PC-3 (cell line): ENCODE measurements at regions not wholly inside any gene's neighbourhood (a gene's known extent, or its start where the extent isn't known, plus 50 kb on each side); places are given as distances from the start of the nearest gene placed in this dataset.

Experiments
- ATAC-seq: fragments of 200-7000 bp; cut with Tn5 transposase; 2 replicates; pipeline ENCODE4 v1.9.1; 2020; ENCODE audit warnings: mild to moderate bottlenecking, moderate library complexity
- BruUV-seq: library from RNA; stranded (reverse); fragments of 400-500 nt; replicated peaks from 2 replicates; lab custom pipeline; 2021; lab: Mats Ljungman, UMichigan
- CTCF ChIA-PET: fragments of 300-600 bp; sonication (Branson Sonifier 250); formaldehyde crosslinking; loops from one replicate; lab custom pipeline; 2022; ENCODE audit warnings: antibody characterized with exemption; lab: Charles Lee
- POLR2A ChIA-PET: fragments of 300-600 bp; sonication (Branson Sonifier 250); formaldehyde crosslinking; loops from one replicate; lab custom pipeline; 2022; ENCODE audit warnings: antibody characterized with exemption; ENCODE audit not compliant: unreplicated experiment; lab: Charles Lee
- DNase-seq: peaks from one replicate; pipeline ENCODE4 v3.0.0-alpha.2; 2015
- H2AFZ ChIP-seq: fragments of 300-600 bp; sonication (generic); 2 replicates; pipeline ENCODE4 v1.6.0; 2016; ENCODE audit warnings: antibody characterized with exemption, low read length
- H3F3A ChIP-seq: fragments of 300-600 bp; sonication (generic); one replicate; pipeline ENCODE4 v1.6.0; 2017; ENCODE audit warnings: antibody characterized with exemption, low read length, control low read depth, mild to moderate bottlenecking; ENCODE audit not compliant: unreplicated experiment
- H3K27ac ChIP-seq: fragments of 300-600 bp; sonication (generic); 2 replicates; pipeline ENCODE4 v1.5.1; 2016; ENCODE audit warnings: mild to moderate bottlenecking, low read length
- H3K27me3 ChIP-seq: fragments of 300-600 bp; sonication (generic); 2 replicates; pipeline ENCODE4 v1.6.1; 2016; ENCODE audit warnings: low read length, mixed read lengths
- H3K36me3 ChIP-seq: fragments of 300-600 bp; sonication (generic); 2 replicates; pipeline ENCODE4 v1.6.1; 2016; ENCODE audit warnings: low read depth, mixed run types, low read length, mixed read lengths
- H3K4me1 ChIP-seq: fragments of 300-600 bp; sonication (generic); 2 replicates; pipeline ENCODE4 v1.5.1; 2016; ENCODE audit warnings: low read length; ENCODE audit not compliant: insufficient read depth
- H3K4me2 ChIP-seq: fragments of 300-600 bp; sonication (generic); 2 replicates; pipeline ENCODE4 v1.6.0; 2016; ENCODE audit warnings: low read length
- H3K4me3 ChIP-seq: fragments of 300-600 bp; sonication (generic); 2 replicates; pipeline ENCODE4 v1.5.1; 2016; ENCODE audit warnings: mild to moderate bottlenecking, low read length, mixed read lengths
- H3K79me2 ChIP-seq: fragments of 300-600 bp; sonication (generic); 2 replicates; pipeline ENCODE4 v1.6.1; 2017; ENCODE audit warnings: low read length, mixed read lengths
- H3K9ac ChIP-seq: fragments of 300-600 bp; sonication (generic); 2 replicates; pipeline ENCODE4 v1.6.0; 2016; ENCODE audit warnings: mild to moderate bottlenecking, low read length
- H3K9me2 ChIP-seq: fragments of 300-600 bp; sonication (generic); replicated peaks from 2 replicates; pipeline ENCODE4 v1.6.1; 2016; ENCODE audit warnings: mixed run types, low read length, mixed read lengths
- H3K9me3 ChIP-seq: fragments of 300-600 bp; sonication (generic); 2 replicates; pipeline ENCODE4 v1.6.1; 2016; ENCODE audit warnings: low read length, mixed read lengths
- H4K20me1 ChIP-seq: fragments of 300-600 bp; sonication (generic); 2 replicates; pipeline ENCODE4 v1.6.1; 2016; ENCODE audit warnings: low read length, mixed read lengths
- EZH2 ChIP-seq: fragments of 300-600 bp; sonication (generic); IDR thresholded peaks from one replicate; pipeline ENCODE4 v1.6.1; 2017; ENCODE audit warnings: antibody characterized with exemption, mild to moderate bottlenecking, low read length; ENCODE audit not compliant: unreplicated experiment
- EZH2phosphoT487 ChIP-seq: fragments of 300-600 bp; sonication (generic); IDR thresholded peaks from 2 replicates; pipeline ENCODE4 v1.6.1; 2018; ENCODE audit warnings: mild to moderate bottlenecking, antibody characterized with exemption, low read length, borderline replicate concordance
- intact Hi-C: fragments of 100-400 bp; cut with micrococcal nuclease; formaldehyde crosslinking; loops from 2 replicates; pipeline ENCODE4 v1.9.0; 2023
- TF ChIP-seq, protein P1 (sequence below): fragments of 300-600 bp; sonication (generic); conservative IDR thresholded peaks from 2 replicates; pipeline ENCODE4 v1.5.1; 2017; ENCODE audit warnings: antibody characterized with exemption, low read depth, mild to moderate bottlenecking, low read length

DNA sequence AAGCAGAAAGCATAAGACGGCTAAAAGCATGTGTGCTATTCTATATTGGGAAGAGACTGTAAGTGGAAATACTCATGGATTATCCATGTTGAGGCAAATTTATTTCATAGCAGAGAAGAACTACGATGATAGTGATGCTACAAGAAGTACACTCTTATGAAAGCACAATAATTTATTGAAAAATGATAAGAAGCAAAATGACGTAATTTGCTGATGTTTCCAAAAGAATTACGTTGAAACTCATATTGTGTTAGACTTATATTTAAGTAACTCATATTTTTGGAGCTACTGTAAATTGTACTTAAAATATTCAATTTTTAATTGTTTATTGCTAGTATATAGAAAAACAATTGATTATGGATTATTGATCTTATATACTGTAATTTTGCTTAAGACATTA, 1622.5 kb downstream of the REEP3 start:
- TF ChIP-seq EZH2phosphoT487: no peak
- TF ChIP-seq, protein P1, sequence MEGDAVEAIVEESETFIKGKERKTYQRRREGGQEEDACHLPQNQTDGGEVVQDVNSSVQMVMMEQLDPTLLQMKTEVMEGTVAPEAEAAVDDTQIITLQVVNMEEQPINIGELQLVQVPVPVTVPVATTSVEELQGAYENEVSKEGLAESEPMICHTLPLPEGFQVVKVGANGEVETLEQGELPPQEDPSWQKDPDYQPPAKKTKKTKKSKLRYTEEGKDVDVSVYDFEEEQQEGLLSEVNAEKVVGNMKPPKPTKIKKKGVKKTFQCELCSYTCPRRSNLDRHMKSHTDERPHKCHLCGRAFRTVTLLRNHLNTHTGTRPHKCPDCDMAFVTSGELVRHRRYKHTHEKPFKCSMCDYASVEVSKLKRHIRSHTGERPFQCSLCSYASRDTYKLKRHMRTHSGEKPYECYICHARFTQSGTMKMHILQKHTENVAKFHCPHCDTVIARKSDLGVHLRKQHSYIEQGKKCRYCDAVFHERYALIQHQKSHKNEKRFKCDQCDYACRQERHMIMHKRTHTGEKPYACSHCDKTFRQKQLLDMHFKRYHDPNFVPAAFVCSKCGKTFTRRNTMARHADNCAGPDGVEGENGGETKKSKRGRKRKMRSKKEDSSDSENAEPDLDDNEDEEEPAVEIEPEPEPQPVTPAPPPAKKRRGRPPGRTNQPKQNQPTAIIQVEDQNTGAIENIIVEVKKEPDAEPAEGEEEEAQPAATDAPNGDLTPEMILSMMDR: no peak
- no peak for TF ChIP-seq EZH2
- Histone ChIP-seq H3K4me2 (peak overlapping the region; percentile 38), H2AFZ (peak overlapping the region; percentile 6; the same call in 1 of the 2 replicates), H3K36me3 (no peaks in the 10 kb centered on the region), H3K27me3 (no peaks in the 10 kb centered on the region), H3K4me3 (no peak overlapping the region), H3K27ac (peak overlapping the region; percentile 65), H3K9ac (peak overlapping the region; percentile 3; the same call in 1 of the 2 replicates), H3K79me2 (no peaks in the 10 kb centered on the region), H3K4me1 (peaks cover 29% of the 10 kb centered on the region), H3K9me2 (no peaks in the 10 kb centered on the region), H3K9me3 (no peaks in the 10 kb centered on the region), H3F3A (no peaks in the 10 kb centered on the region), H4K20me1 (no peaks in the 10 kb centered on the region)
- CTCF ChIA-PET: no interaction called here
- DNase-seq (no peak), ATAC-seq (no peak)
- POLR2A ChIA-PET: interaction anchor here (0.7 kb wide), 1 partner anchor 78 kb away, joined by 6 read pairs; no protein-coding TSS in a partner anchor
- intact Hi-C loops: loop anchor here (1.0 to 5.0 kb wide), 5 partner anchors 21 to 199 kb away; no protein-coding TSS in a partner anchor
- BruUV-seq: no TSS peak

DNA sequence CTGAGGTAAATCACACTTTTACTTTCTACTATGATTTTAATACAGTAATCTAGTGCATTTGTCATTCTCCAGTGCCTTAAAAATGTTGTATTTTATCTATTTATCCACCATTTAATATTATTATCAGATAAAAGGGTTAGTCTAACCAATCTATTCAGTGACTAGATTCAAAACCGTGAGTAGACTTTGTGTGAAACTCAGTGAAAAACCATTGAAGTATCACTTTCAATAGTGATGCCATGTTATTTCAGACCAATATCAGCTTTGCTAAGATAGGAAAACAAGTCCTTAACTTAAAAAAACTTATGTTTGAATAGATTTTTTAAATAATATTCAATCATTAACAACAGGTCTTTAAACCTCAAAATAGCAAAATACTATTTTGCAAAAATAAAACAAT, 1628.7 kb downstream of the REEP3 start:
- no peak for ATAC-seq
- Histone ChIP-seq H3K27ac (no peak overlapping the region), H3K27me3 (no peaks in the 10 kb centered on the region), H3K9me3 (no peaks in the 10 kb centered on the region), H3K9me2 (no peaks in the 10 kb centered on the region), H3K36me3 (no peaks in the 10 kb centered on the region), H3K4me1 (no peaks in the 10 kb centered on the region), H3K9ac (no peak overlapping the region), H2AFZ (no peak overlapping the region), H3K4me2 (no peak overlapping the region), H3K4me3 (no peak overlapping the region), H3K79me2 (no peaks in the 10 kb centered on the region), H3F3A (no peaks in the 10 kb centered on the region), H4K20me1 (no peaks in the 10 kb centered on the region)
- ChIA-PET POLR2A (no interaction called here), CTCF (no interaction called here)
- BruUV-seq: no TSS peak
- TF ChIP-seq EZH2phosphoT487 (no peak), EZH2 (no peak)
- TF ChIP-seq, protein P1: no peak
- intact Hi-C loops: no loop called here
- no peak for DNase-seq

DNA sequence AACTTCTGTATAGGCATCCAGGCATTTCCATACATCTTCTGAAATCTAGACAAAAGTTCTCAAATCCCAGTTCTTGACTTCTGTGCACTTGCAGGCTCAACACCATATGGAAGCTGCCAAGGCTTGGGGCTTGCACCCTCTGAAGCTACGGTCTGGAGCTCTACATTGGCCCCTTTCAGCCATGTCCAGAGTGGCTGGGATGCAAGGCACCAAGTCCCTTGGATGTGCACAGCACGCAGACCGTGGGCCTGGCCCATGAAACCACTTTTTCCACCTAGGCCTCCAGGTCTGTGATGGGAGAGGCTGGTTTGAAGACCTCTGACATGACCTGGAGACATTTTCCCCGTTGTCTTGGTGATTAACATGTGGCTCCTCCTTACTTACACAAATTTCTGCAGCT, 1645.1 kb downstream of the REEP3 start:
- Histone ChIP-seq H3K9ac (no peak overlapping the region), H3K79me2 (no peaks in the 10 kb centered on the region), H2AFZ (no peak overlapping the region), H3F3A (no peaks in the 10 kb centered on the region), H3K4me3 (no peak overlapping the region), H3K4me2 (no peak overlapping the region), H3K9me2 (no peaks in the 10 kb centered on the region), H3K36me3 (no peaks in the 10 kb centered on the region), H3K27ac (no peak overlapping the region), H3K27me3 (no peaks in the 10 kb centered on the region), H3K4me1 (no peaks in the 10 kb centered on the region), H4K20me1 (no peaks in the 10 kb centered on the region), H3K9me3 (no peaks in the 10 kb centered on the region)
- ChIA-PET CTCF (no interaction called here), POLR2A (no interaction called here)
- no peak for TF ChIP-seq EZH2phosphoT487
- TF ChIP-seq, protein P1: no peak
- no peak for TF ChIP-seq EZH2
- ATAC-seq (no peak), DNase-seq (no peak)
- no TSS peak for BruUV-seq
- intact Hi-C loops: no loop called here
